Liver (tissue), 8 donors: ENCODE measurements at regions not wholly inside any gene's neighbourhood (a gene's known extent, or its start where the extent isn't known, plus 50 kb on each side); places are given as distances from the start of the nearest gene placed in this dataset.

Source experiments
- DNase-seq: peaks from one replicate; pipeline ENCODE4 v3.0.0-alpha.2; 2017; ENCODE audit warnings: low spot score
- H3K27ac ChIP-seq, 2 donors: one replicate each; pipeline ENCODE4 v1.7.0; 2013; ENCODE audit warnings: inconsistent platforms in 2 of 2, low read length in 2 of 2, control low read depth in 1 of 2, low read depth in 1 of 2, mild to moderate bottlenecking in 1 of 2
- H3K27me3 ChIP-seq, 4 donors: one replicate each; pipeline versions ENCODE4 v1.6.1 to v1.7.0; 2013; ENCODE audit warnings: low read length in 3 of 4, inconsistent platforms in 1 of 4, mild to moderate bottlenecking in 1 of 4, moderate library complexity in 1 of 4; ENCODE audit not compliant: control insufficient read depth in 4 of 4, insufficient read depth in 4 of 4
- H3K36me3 ChIP-seq, 4 donors: one replicate each; pipeline versions ENCODE4 v1.6.1 to v1.7.0; 2013; ENCODE audit warnings: low read length in 3 of 4, mild to moderate bottlenecking in 3 of 4, low read depth in 1 of 4, moderate library complexity in 1 of 4; ENCODE audit not compliant: control insufficient read depth in 4 of 4, insufficient read depth in 3 of 4
- H3K4me1 ChIP-seq, 4 donors: one replicate each; pipeline versions ENCODE4 v1.6.1 to v1.7.0; 2013; ENCODE audit warnings: low read length in 3 of 4, mild to moderate bottlenecking in 3 of 4, moderate library complexity in 1 of 4; ENCODE audit not compliant: control insufficient read depth in 4 of 4, insufficient read depth in 4 of 4
- H3K4me3 ChIP-seq, 3 donors: one replicate each; pipeline versions ENCODE4 v1.6.1 to v1.7.0; 2013; ENCODE audit warnings: low read length in 3 of 3, control low read depth in 1 of 3, low read depth in 1 of 3, mild to moderate bottlenecking in 1 of 3
- H3K9ac ChIP-seq, 2 donors: one replicate each; pipeline ENCODE4 v1.7.0; 2013; ENCODE audit warnings: low read length in 2 of 2, mild to moderate bottlenecking in 2 of 2, moderate library complexity in 2 of 2, control low read depth in 1 of 2, low read depth in 1 of 2
- H3K9me3 ChIP-seq, 4 donors: one replicate each; pipeline versions ENCODE4 v1.6.1 to v1.7.0; 2013; ENCODE audit warnings: low read length in 3 of 4; ENCODE audit not compliant: control insufficient read depth in 4 of 4
- EGR1 ChIP-seq, 2 donors: IDR thresholded peaks; 2 replicates each; pipeline ENCODE4 v1.6.1; 2016 to 2018; ENCODE audit warnings: antibody characterized with exemption in 2 of 2, low read depth in 2 of 2
- FOXA1 ChIP-seq: IDR thresholded peaks from 2 replicates; pipeline ENCODE4 v1.6.1; 2016; ENCODE audit warnings: antibody characterized with exemption
- FOXA2 ChIP-seq: IDR thresholded peaks from 2 replicates; pipeline ENCODE4 v1.6.1; 2016; ENCODE audit warnings: antibody characterized with exemption
- GABPA ChIP-seq, 2 donors: IDR thresholded peaks in 1 of 2; conservative IDR thresholded peaks in 1 of 2; 2 replicates each; pipeline ENCODE4 v1.6.1; 2016; ENCODE audit warnings: antibody characterized with exemption in 2 of 2, mild to moderate bottlenecking in 1 of 2, moderate library complexity in 1 of 2
- HNF4A ChIP-seq, 2 donors: conservative IDR thresholded peaks; 2 replicates each; pipeline ENCODE4 v1.6.1; 2016; ENCODE audit warnings: antibody characterized with exemption in 2 of 2, mild to moderate bottlenecking in 2 of 2
- HNF4G ChIP-seq: IDR thresholded peaks from 2 replicates; pipeline ENCODE4 v1.6.1; 2016; ENCODE audit warnings: antibody characterized with exemption
- NR2F2 ChIP-seq: IDR thresholded peaks from 2 replicates; pipeline ENCODE4 v1.6.1; 2016; ENCODE audit warnings: antibody characterized with exemption
- RAD21 ChIP-seq, 2 donors: IDR thresholded peaks; 2 replicates each; pipeline ENCODE4 v1.6.1; 2016; ENCODE audit warnings: antibody characterized with exemption in 2 of 2, mild to moderate bottlenecking in 2 of 2
- RXRA ChIP-seq, 2 donors: IDR thresholded peaks; 2 replicates each; pipeline ENCODE4 v1.6.1; 2017 to 2018; ENCODE audit warnings: antibody characterized with exemption in 2 of 2, mild to moderate bottlenecking in 1 of 2
- SP1 ChIP-seq: IDR thresholded peaks from 2 replicates; pipeline ENCODE4 v1.6.1; 2018; ENCODE audit warnings: antibody characterized with exemption, mild to moderate bottlenecking
- TAF1 ChIP-seq: conservative IDR thresholded peaks from 2 replicates; pipeline ENCODE4 v1.6.1; 2016; ENCODE audit warnings: antibody characterized with exemption, mild to moderate bottlenecking
- YY1 ChIP-seq: IDR thresholded peaks from 2 replicates; pipeline ENCODE4 v1.6.1; 2016; ENCODE audit warnings: antibody characterized with exemption, mild to moderate bottlenecking
- WGBS: extraction: QIAGEN DNeasy Blood & Tissue Kit; methylation state at CpG from one replicate; pipeline ENCODE4 v1.1.7; 2013; 5-methylcytosine and 5-hydroxymethylcytosine counted together
- TF ChIP-seq, protein P1 (sequence below): fragments of 150-350 bp; IDR thresholded peaks from 2 replicates; pipeline ENCODE4 v1.5.1; 2017; ENCODE audit warnings: improper control_type of control experiment, low read depth, low read length; ENCODE audit not compliant: missing input control
- TF ChIP-seq, protein P2 (sequence below): IDR thresholded peaks from 2 replicates; pipeline ENCODE4 v1.6.1; 2016; ENCODE audit warnings: antibody characterized with exemption
- TF ChIP-seq, protein P3 (sequence below): IDR thresholded peaks from 2 replicates; pipeline ENCODE4 v1.6.1; 2016; ENCODE audit warnings: antibody characterized with exemption, mild to moderate bottlenecking
- TF ChIP-seq, protein P4 (sequence below): IDR thresholded peaks from 2 replicates; pipeline ENCODE4 v1.6.1; 2016; ENCODE audit warnings: antibody characterized with exemption
- TF ChIP-seq, protein P5 (sequence below): IDR thresholded peaks from 2 replicates; pipeline ENCODE4 v1.6.1; 2016; ENCODE audit warnings: antibody characterized with exemption
- donor health status: healthy.
- donor health status: healthy.
- donor health status: healthy.
- donor health status: healthy.
- donor health status: healthy.

DNA sequence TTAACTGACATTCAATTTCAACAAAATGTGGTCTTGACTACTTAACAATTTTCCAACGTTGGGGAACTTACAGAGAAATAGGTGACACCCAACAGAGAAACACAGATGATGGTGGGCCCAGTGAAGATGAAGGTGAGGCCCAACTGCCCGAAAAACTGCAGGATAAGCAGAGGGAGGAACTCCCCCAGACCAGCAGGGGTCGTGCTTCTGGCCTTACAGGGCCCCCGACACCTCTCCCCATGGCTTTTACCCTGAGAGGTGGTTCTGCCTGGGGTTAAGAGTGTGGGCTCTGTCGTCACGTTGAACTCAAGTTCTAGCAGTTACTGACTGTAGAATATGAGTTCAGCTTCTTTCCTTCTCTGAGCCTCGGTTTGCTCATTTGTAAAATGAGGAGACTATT, 119.5 kb upstream of the SMIM21 start:
- 73% methylated on average over 7 of the region's 7 CpGs for WGBS
- no peak for DNase-seq
- H3K9ac ChIP-seq: no peak overlapping the region
- peaks cover 0 to 3% (median 1%) of the 10 kb centered on the region in 4 donors for H3K9me3 ChIP-seq
- H3K27me3 ChIP-seq: peaks cover 0 to 7% (median 0%) of the 10 kb centered on the region in 4 donors
- no peaks in the 10 kb centered on the region for H3K4me1 ChIP-seq
- H3K36me3 ChIP-seq: no peaks in the 10 kb centered on the region
- H3K27ac ChIP-seq: no peak overlapping the region
- TF ChIP-seq YY1 (no peak), RAD21 (IDR thresholded peaks at IDR 0.05) (no peak), NR2F2 (no peak), FOXA2 (no peak), RXRA (IDR thresholded peaks at IDR 0.05) (no peak), FOXA1 (no peak), SP1 (no peak)
- TF ChIP-seq, protein P1, sequence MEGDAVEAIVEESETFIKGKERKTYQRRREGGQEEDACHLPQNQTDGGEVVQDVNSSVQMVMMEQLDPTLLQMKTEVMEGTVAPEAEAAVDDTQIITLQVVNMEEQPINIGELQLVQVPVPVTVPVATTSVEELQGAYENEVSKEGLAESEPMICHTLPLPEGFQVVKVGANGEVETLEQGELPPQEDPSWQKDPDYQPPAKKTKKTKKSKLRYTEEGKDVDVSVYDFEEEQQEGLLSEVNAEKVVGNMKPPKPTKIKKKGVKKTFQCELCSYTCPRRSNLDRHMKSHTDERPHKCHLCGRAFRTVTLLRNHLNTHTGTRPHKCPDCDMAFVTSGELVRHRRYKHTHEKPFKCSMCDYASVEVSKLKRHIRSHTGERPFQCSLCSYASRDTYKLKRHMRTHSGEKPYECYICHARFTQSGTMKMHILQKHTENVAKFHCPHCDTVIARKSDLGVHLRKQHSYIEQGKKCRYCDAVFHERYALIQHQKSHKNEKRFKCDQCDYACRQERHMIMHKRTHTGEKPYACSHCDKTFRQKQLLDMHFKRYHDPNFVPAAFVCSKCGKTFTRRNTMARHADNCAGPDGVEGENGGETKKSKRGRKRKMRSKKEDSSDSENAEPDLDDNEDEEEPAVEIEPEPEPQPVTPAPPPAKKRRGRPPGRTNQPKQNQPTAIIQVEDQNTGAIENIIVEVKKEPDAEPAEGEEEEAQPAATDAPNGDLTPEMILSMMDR: no peak
- TF ChIP-seq, protein P2, sequence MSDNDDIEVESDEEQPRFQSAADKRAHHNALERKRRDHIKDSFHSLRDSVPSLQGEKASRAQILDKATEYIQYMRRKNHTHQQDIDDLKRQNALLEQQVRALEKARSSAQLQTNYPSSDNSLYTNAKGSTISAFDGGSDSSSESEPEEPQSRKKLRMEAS: no peak
- TF ChIP-seq, protein P3, sequence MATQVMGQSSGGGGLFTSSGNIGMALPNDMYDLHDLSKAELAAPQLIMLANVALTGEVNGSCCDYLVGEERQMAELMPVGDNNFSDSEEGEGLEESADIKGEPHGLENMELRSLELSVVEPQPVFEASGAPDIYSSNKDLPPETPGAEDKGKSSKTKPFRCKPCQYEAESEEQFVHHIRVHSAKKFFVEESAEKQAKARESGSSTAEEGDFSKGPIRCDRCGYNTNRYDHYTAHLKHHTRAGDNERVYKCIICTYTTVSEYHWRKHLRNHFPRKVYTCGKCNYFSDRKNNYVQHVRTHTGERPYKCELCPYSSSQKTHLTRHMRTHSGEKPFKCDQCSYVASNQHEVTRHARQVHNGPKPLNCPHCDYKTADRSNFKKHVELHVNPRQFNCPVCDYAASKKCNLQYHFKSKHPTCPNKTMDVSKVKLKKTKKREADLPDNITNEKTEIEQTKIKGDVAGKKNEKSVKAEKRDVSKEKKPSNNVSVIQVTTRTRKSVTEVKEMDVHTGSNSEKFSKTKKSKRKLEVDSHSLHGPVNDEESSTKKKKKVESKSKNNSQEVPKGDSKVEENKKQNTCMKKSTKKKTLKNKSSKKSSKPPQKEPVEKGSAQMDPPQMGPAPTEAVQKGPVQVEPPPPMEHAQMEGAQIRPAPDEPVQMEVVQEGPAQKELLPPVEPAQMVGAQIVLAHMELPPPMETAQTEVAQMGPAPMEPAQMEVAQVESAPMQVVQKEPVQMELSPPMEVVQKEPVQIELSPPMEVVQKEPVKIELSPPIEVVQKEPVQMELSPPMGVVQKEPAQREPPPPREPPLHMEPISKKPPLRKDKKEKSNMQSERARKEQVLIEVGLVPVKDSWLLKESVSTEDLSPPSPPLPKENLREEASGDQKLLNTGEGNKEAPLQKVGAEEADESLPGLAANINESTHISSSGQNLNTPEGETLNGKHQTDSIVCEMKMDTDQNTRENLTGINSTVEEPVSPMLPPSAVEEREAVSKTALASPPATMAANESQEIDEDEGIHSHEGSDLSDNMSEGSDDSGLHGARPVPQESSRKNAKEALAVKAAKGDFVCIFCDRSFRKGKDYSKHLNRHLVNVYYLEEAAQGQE: no peak
- TF ChIP-seq, protein P4, sequence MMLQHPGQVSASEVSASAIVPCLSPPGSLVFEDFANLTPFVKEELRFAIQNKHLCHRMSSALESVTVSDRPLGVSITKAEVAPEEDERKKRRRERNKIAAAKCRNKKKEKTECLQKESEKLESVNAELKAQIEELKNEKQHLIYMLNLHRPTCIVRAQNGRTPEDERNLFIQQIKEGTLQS: no peak
- H3K4me3 ChIP-seq: no peak overlapping the region

DNA sequence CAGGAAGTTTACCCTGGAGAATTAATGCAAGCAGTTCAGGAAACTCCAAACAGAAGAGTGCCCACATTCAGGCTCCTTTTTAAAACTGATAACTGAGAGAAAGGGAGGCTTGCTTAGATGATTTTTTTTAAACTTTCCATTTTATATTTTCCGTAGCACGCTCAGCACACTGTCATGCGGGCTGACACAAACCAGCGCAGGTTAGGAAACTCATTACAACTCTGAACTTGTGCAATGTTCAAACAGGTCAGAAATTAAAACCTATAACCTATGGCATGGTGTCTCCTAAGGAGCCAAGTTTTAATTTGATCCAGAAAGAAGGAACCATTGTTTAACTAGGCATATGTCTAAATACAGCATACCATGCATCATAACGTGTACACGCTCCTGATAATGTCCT, 117.7 kb upstream of the SMIM21 start:
- no peak overlapping the region for H3K4me3 ChIP-seq
- H3K27ac ChIP-seq: no peak overlapping the region
- H3K36me3 ChIP-seq: no peaks in the 10 kb centered on the region
- 82% methylated on average over 6 of the region's 6 CpGs for WGBS
- no peaks in the 10 kb centered on the region for H3K4me1 ChIP-seq
- peaks cover 0 to 7% (median 0%) of the 10 kb centered on the region in 4 donors for H3K27me3 ChIP-seq
- no peak overlapping the region for H3K9ac ChIP-seq
- no peak for DNase-seq
- peaks cover 0 to 3% (median 1%) of the 10 kb centered on the region in 4 donors for H3K9me3 ChIP-seq
- TF ChIP-seq, protein P3: no peak
- TF ChIP-seq FOXA2 (no peak), YY1 (no peak), EGR1 (IDR thresholded peaks at IDR 0.05; ENCODE audit: low read depth in 2 of 2) (no peak), GABPA (IDR thresholded peaks at IDR 0.05 in 1 of 2, conservative IDR thresholded peaks at IDR 0.05 in 1 of 2) (no peak), NR2F2 (no peak), HNF4G (no peak), RAD21 (IDR thresholded peaks at IDR 0.05) (no peak), RXRA (IDR thresholded peaks at IDR 0.05) (no peak), HNF4A (conservative IDR thresholded peaks at IDR 0.05) (no peak), SP1 (no peak), TAF1 (no peak)
- TF ChIP-seq, protein P5, sequence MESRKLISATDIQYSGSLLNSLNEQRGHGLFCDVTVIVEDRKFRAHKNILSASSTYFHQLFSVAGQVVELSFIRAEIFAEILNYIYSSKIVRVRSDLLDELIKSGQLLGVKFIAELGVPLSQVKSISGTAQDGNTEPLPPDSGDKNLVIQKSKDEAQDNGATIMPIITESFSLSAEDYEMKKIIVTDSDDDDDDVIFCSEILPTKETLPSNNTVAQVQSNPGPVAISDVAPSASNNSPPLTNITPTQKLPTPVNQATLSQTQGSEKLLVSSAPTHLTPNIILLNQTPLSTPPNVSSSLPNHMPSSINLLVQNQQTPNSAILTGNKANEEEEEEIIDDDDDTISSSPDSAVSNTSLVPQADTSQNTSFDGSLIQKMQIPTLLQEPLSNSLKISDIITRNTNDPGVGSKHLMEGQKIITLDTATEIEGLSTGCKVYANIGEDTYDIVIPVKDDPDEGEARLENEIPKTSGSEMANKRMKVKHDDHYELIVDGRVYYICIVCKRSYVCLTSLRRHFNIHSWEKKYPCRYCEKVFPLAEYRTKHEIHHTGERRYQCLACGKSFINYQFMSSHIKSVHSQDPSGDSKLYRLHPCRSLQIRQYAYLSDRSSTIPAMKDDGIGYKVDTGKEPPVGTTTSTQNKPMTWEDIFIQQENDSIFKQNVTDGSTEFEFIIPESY: no peak
- TF ChIP-seq, protein P4: no peak
- TF ChIP-seq, protein P1: no peak
- TF ChIP-seq, protein P2: no peak
